ENCODE measurements at regions not wholly inside any gene's neighbourhood (a gene's known extent, or its start where the extent isn't known, plus 50 kb on each side); places are given as distances from the start of the nearest gene placed in this dataset.

- TF ChIP-seq CTCF (conservative IDR thresholded peaks at IDR 0.05; ENCODE audit: low read depth, low read length) = no peak
- TF ChIP-seq EZH2 (IDR thresholded peaks at IDR 0.05; ENCODE audit: low read length, unreplicated experiment) = no peak
Observed at GRCh38 chr15:46232471-46232870, 597.6 kb downstream of the SQOR start.

All from PC-3 (cell line).